SU-DHL-6 (cell line): ENCODE measurements at regions not wholly inside any gene's neighbourhood (a gene's known extent, or its start where the extent isn't known, plus 50 kb on each side); places are given as distances from the start of the nearest gene placed in this dataset.
"Not testable (repeated sequence)": the region's sequence is repeated elsewhere in the genome, so short reads cannot be mapped to it uniquely, and the experiment has no call there.

Experiments used
- H2AFZ ChIP-seq: fragments of 200-600 bp; sonication (generic); 2 replicates; pipeline ENCODE4 v1.6.1; 2014; ENCODE audit warnings: low read depth, mild to moderate bottlenecking, moderate library complexity, mixed read lengths, antibody characterized with exemption, low read length; ENCODE audit not compliant: severe bottlenecking
- H3F3A ChIP-seq: fragments of 200-600 bp; shearing (Covaris generic); 2 replicates; pipeline ENCODE4 v1.6.0; 2016; ENCODE audit warnings: antibody characterized with exemption, mild to moderate bottlenecking; ENCODE audit not compliant: insufficient read depth
- H3K27ac ChIP-seq: fragments of 200-600 bp; sonication (generic); 2 replicates; pipeline ENCODE4 v1.5.1; 2016; ENCODE audit warnings: low read depth, mild to moderate bottlenecking, low read length, moderate library complexity, mixed read lengths
- H3K27me3 ChIP-seq: fragments of 200-600 bp; sonication (generic), shearing (Covaris generic); 2 replicates; pipeline ENCODE4 v1.6.0; 2014; ENCODE audit warnings: mild to moderate bottlenecking, low read length
- H3K36me3 ChIP-seq: fragments of 200-600 bp; sonication (generic); 2 replicates; pipeline ENCODE4 v1.6.1; 2014; ENCODE audit warnings: mild to moderate bottlenecking, low read length, mixed read lengths
- H3K4me2 ChIP-seq: fragments of 300-600, 200-600 bp; shearing (Covaris generic), sonication (generic); 2 replicates; pipeline ENCODE4 v1.6.0; 2014; ENCODE audit warnings: low read length, low read depth, mild to moderate bottlenecking; ENCODE audit not compliant: poor library complexity, severe bottlenecking
- H3K4me3 ChIP-seq: fragments of 200-600 bp; sonication (generic); 2 replicates; pipeline ENCODE4 v1.5.1; 2014; ENCODE audit warnings: antibody characterized with exemption, low read length, mild to moderate bottlenecking, mixed read lengths; ENCODE audit not compliant: insufficient read depth, poor library complexity, severe bottlenecking
- H3K79me2 ChIP-seq: fragments of 200-600 bp; sonication (generic); 2 replicates; pipeline ENCODE4 v1.6.1; 2014; ENCODE audit warnings: mild to moderate bottlenecking, low read length, moderate library complexity; ENCODE audit not compliant: insufficient read depth
- H3K9ac ChIP-seq: fragments of 200-600 bp; sonication (generic); 2 replicates; pipeline ENCODE4 v1.7.0; 2014; ENCODE audit warnings: mild to moderate bottlenecking, low read length
- H3K9me2 ChIP-seq: fragments of 200-600 bp; sonication (generic); replicated peaks from 2 replicates; pipeline ENCODE4 v1.6.1; 2014; ENCODE audit warnings: low read length; ENCODE audit not compliant: insufficient read depth
- H3K9me3 ChIP-seq: fragments of 200-600 bp; sonication (generic); 2 replicates; pipeline ENCODE4 v1.6.1; 2014; ENCODE audit warnings: low read length, mixed read lengths; ENCODE audit not compliant: insufficient read depth
- H4K20me1 ChIP-seq: fragments of 200-600 bp; sonication (generic); 2 replicates; pipeline ENCODE4 v1.6.1; 2014; ENCODE audit warnings: low read depth, mild to moderate bottlenecking, antibody characterized with exemption, low read length, moderate library complexity, mixed read lengths
- EZH2phosphoT487 ChIP-seq: fragments of 200-600 bp; sonication (generic), shearing (Covaris generic); conservative IDR thresholded peaks from 2 replicates; pipeline ENCODE4 v1.6.1; 2018; ENCODE audit warnings: mild to moderate bottlenecking, antibody characterized with exemption, low read length, moderate library complexity, mixed read lengths
- TF ChIP-seq, protein P1 (sequence below): fragments of 200-600 bp; sonication (generic); IDR thresholded peaks from one replicate; pipeline ENCODE4 v1.5.1; 2017; ENCODE audit warnings: antibody characterized with exemption, mild to moderate bottlenecking, low read length, moderate library complexity; ENCODE audit not compliant: insufficient read depth, poor library complexity, severe bottlenecking

DNA sequence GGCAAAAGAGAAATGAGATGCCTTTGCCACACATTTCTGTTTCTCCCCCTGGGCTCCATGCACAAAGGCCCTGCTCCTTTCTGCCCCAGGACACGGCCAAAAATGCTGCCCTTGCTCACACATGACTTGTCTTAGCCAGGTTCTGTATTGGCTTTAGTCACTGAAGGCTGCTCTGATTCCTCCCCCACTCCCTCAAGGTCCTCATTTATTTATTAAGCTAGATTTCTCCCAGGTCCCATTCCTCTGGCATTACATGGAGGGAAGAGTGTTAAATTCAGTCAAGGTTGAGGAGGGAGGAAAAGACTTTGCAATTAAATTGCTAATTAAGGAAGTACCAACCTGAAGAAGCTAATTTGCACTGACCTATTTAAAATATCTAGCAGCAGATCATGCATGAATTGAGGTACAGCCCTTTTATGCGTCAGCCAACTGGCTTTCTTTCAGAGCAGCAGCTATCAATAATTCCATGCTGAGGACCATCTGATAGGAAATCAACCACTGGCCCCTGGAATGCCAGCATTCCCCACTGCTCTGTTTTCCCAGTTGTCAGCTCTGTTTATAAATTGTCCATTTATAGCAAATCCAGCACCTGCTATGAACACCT is 81.2 kb upstream of the MAP3K1 start:
- Histone ChIP-seq H3K27me3 (no peaks in the 10 kb centered on the region), H3K27ac (no peak overlapping the region), H2AFZ (no peak overlapping the region), H3K4me3 (no peak overlapping the region), H3F3A (no peaks in the 10 kb centered on the region), H3K4me2 (no peak overlapping the region), H3K36me3 (no peaks in the 10 kb centered on the region), H3K9me3 (no peaks in the 10 kb centered on the region), H3K79me2 (no peaks in the 10 kb centered on the region), H4K20me1 (no peaks in the 10 kb centered on the region), H3K9ac (no peak overlapping the region), H3K9me2 (no peaks in the 10 kb centered on the region)
- no peak for TF ChIP-seq EZH2phosphoT487
- TF ChIP-seq, protein P1, sequence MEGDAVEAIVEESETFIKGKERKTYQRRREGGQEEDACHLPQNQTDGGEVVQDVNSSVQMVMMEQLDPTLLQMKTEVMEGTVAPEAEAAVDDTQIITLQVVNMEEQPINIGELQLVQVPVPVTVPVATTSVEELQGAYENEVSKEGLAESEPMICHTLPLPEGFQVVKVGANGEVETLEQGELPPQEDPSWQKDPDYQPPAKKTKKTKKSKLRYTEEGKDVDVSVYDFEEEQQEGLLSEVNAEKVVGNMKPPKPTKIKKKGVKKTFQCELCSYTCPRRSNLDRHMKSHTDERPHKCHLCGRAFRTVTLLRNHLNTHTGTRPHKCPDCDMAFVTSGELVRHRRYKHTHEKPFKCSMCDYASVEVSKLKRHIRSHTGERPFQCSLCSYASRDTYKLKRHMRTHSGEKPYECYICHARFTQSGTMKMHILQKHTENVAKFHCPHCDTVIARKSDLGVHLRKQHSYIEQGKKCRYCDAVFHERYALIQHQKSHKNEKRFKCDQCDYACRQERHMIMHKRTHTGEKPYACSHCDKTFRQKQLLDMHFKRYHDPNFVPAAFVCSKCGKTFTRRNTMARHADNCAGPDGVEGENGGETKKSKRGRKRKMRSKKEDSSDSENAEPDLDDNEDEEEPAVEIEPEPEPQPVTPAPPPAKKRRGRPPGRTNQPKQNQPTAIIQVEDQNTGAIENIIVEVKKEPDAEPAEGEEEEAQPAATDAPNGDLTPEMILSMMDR, result no peak

DNA sequence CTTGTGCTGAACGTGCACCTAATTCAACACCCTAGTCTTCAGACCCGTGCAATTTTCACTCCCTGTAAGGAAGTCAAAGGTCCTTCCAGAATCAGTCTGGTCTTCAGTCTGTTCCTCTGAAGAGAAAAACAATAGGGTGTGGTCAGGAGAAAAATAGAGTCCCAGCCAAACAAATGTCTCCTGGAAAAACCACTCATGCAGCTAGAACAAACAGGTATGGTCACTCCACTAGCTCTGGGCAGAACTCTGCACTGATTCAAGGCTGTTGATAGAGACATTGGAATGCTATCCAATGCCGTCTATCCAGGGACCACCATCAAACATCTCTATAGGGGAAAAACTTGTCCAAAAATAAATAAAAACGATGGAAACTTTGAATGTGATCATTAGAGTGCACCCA is 81.8 kb upstream of the MAP3K1 start:
- H3K4me2 ChIP-seq, result no peak overlapping the region
- no peaks in the 10 kb centered on the region for H3F3A ChIP-seq
- H3K27me3 ChIP-seq, result no peaks in the 10 kb centered on the region
- no peaks in the 10 kb centered on the region for H3K9me3 ChIP-seq
- no peak overlapping the region for H2AFZ ChIP-seq
- no peaks in the 10 kb centered on the region for H3K36me3 ChIP-seq
- H3K9ac ChIP-seq, result no peak overlapping the region
- H3K4me3 ChIP-seq, result no peak overlapping the region
- no peaks in the 10 kb centered on the region for H3K9me2 ChIP-seq
- no peaks in the 10 kb centered on the region for H4K20me1 ChIP-seq
- TF ChIP-seq, protein P1, result no peak
- no peak for TF ChIP-seq EZH2phosphoT487
- no peaks in the 10 kb centered on the region for H3K79me2 ChIP-seq
- no peak overlapping the region for H3K27ac ChIP-seq

GRCh38 chr5:56732121-56732520 is 83.2 kb upstream of the MAP3K1 start:
- H3K4me2 ChIP-seq, result no peak overlapping the region
- H3K9me2 ChIP-seq, result no peaks in the 10 kb centered on the region
- H3K27ac ChIP-seq, result no peak overlapping the region
- H3K27me3 ChIP-seq, result no peaks in the 10 kb centered on the region
- no peaks in the 10 kb centered on the region for H3F3A ChIP-seq
- H3K36me3 ChIP-seq, result no peaks in the 10 kb centered on the region
- no peaks in the 10 kb centered on the region for H4K20me1 ChIP-seq
- no peaks in the 10 kb centered on the region for H3K79me2 ChIP-seq
- no peak overlapping the region for H2AFZ ChIP-seq
- no peak overlapping the region for H3K9ac ChIP-seq
- no peaks in the 10 kb centered on the region for H3K9me3 ChIP-seq
- no peak overlapping the region for H3K4me3 ChIP-seq
- TF ChIP-seq EZH2phosphoT487, result no peak
- TF ChIP-seq, protein P1, result no peak

- not testable (repeated sequence) for H3K9me2 ChIP-seq, H3K9me3 ChIP-seq, H3K36me3 ChIP-seq, H3K9ac ChIP-seq, H3F3A ChIP-seq, H3K27me3 ChIP-seq, H3K4me2 ChIP-seq, H3K27ac ChIP-seq, H3K4me3 ChIP-seq, H4K20me1 ChIP-seq, H3K79me2 ChIP-seq, H2AFZ ChIP-seq
Observed at GRCh38 chr5:56731473-56731872, 83.9 kb upstream of the MAP3K1 start.
